HCT116 (cell line): ENCODE measurements at regions not wholly inside any gene's neighbourhood (a gene's known extent, or its start where the extent isn't known, plus 50 kb on each side); places are given as distances from the start of the nearest gene placed in this dataset.

ENCODE experiments used
- ATAC-seq: fragments of 200-7000 bp; cut with Tn5 transposase; 2 replicates; pipeline ENCODE4 v1.9.1; 2020; ENCODE audit warnings: mild to moderate bottlenecking, moderate library complexity
- BruUV-seq: library from RNA; stranded (reverse); fragments of 400-500 nt; replicated peaks from 2 replicates; lab custom pipeline; 2021; lab: Mats Ljungman, UMichigan
- CTCF ChIA-PET: fragments of 300-600 bp; sonication (Branson Sonifier 250); formaldehyde crosslinking; loops from one replicate; lab custom pipeline; 2021; ENCODE audit warnings: antibody characterized with exemption; lab: Charles Lee
- POLR2A ChIA-PET: fragments of 300-600, 350-600 bp; sonication (Branson Sonifier 250); formaldehyde crosslinking; loops from one replicate; lab custom pipeline; 2021; ENCODE audit warnings: antibody characterized with exemption; lab: Charles Lee
- RAD21 ChIA-PET, 2 experiments: fragments of 300-600 bp; sonication (Branson Sonifier 250); formaldehyde crosslinking; loops; one replicate each; lab custom pipeline; 2023; ENCODE audit warnings: low total read pairs in 2 of 2; ENCODE audit not compliant: uncharacterized antibody in 2 of 2, unreplicated experiment in 2 of 2, low non-redundant PET in 1 of 2; lab: Charles Lee
- DNase-seq: peaks from one replicate; pipeline ENCODE4 v3.0.0-alpha.2; 2010; ENCODE audit warnings: low read depth, low spot score
- H2AFZ ChIP-seq: fragments of 200-600 bp; shearing (Covaris generic), sonication (generic); 2 replicates; pipeline ENCODE4 v1.6.1; 2017; ENCODE audit warnings: low read depth, mixed run types, mixed read lengths, antibody characterized with exemption, low read length; ENCODE audit not compliant: poor library complexity, severe bottlenecking
- H3K27ac ChIP-seq: 2 replicates; pipeline ENCODE4 v1.5.1; 2012; ENCODE audit warnings: low read depth, low read length
- H3K27me3 ChIP-seq: fragments of 200-600 bp; sonication (generic); 2 replicates; pipeline ENCODE4 v1.6.1; 2016; ENCODE audit warnings: mixed run types, low read length, mixed read lengths; ENCODE audit not compliant: insufficient read depth
- H3K36me3 ChIP-seq, 2 experiments: fragments of 200-500 bp in 1 of 2; fragments of 200-600 bp in 1 of 2; sonication (Bioruptor generic) in 1 of 2; sonication (generic) in 1 of 2; 2 replicates each; pipeline versions ENCODE4 v1.5.1 to v1.6.1; 2014 to 2016; ENCODE audit warnings: low read length in 2 of 2, inconsistent platforms in 1 of 2, mixed read lengths in 1 of 2, mixed run types in 1 of 2; ENCODE audit not compliant: insufficient read depth in 2 of 2, control insufficient read depth in 1 of 2
- H3K4me1 ChIP-seq, 2 experiments: fragments of 200-600 bp in 1 of 2; sonication (generic) in 1 of 2; 2 replicates each; pipeline versions ENCODE4 v1.5.1 to v1.6.1; 2012 to 2017; ENCODE audit warnings: low read length in 2 of 2, inconsistent platforms in 1 of 2, mild to moderate bottlenecking in 1 of 2, mixed read lengths in 1 of 2, mixed run types in 1 of 2, moderate library complexity in 1 of 2; ENCODE audit not compliant: insufficient read depth in 2 of 2, control insufficient read depth in 1 of 2
- H3K4me2 ChIP-seq: fragments of 200-600 bp; sonication (generic); 2 replicates; pipeline ENCODE4 v1.6.1; 2017; ENCODE audit warnings: mixed run types, low read length, mixed read lengths
- H3K4me3 ChIP-seq, 2 experiments: fragments of 200-600 bp in 1 of 2; sonication (generic) in 1 of 2; replicated peaks in 1 of 2; 2 replicates each; pipeline ENCODE4 v1.5.1; 2011 to 2016; ENCODE audit warnings: low read length in 2 of 2, control low read depth in 1 of 2, low read depth in 1 of 2, mild to moderate bottlenecking in 1 of 2, mixed read lengths in 1 of 2, mixed run types in 1 of 2
- H3K79me2 ChIP-seq: fragments of 200-600 bp; sonication (generic); 2 replicates; pipeline ENCODE4 v1.6.1; 2017; ENCODE audit warnings: mild to moderate bottlenecking, mixed run types, low read length, moderate library complexity, mixed read lengths; ENCODE audit not compliant: insufficient read depth
- H3K9ac ChIP-seq: fragments of 200-600 bp; sonication (generic); 2 replicates; pipeline ENCODE4 v1.6.1; 2016; ENCODE audit warnings: low read length, mixed read lengths
- H3K9me2 ChIP-seq: fragments of 200-600 bp; sonication (generic), shearing (Covaris generic); 2 replicates; pipeline ENCODE4 v1.6.1; 2017; ENCODE audit warnings: mixed run types, mild to moderate bottlenecking, moderate library complexity; ENCODE audit not compliant: insufficient read depth
- H3K9me3 ChIP-seq, 2 experiments: fragments of 200-500 bp in 1 of 2; fragments of 200-600 bp in 1 of 2; sonication (Bioruptor generic) in 1 of 2; sonication (generic) in 1 of 2; 2 replicates each; pipeline ENCODE4 v1.6.1; 2014 to 2017; ENCODE audit warnings: low read length in 2 of 2, mixed read lengths in 2 of 2, inconsistent platforms in 1 of 2, low read depth in 1 of 2, mild to moderate bottlenecking in 1 of 2, mixed run types in 1 of 2, moderate library complexity in 1 of 2; ENCODE audit not compliant: control insufficient read depth in 1 of 2, insufficient read depth in 1 of 2
- H4K20me1 ChIP-seq: fragments of 200-600 bp; sonication (generic), shearing (Covaris generic); 2 replicates; pipeline ENCODE4 v1.6.1; 2017; ENCODE audit warnings: mixed run types, mild to moderate bottlenecking, moderate library complexity; ENCODE audit not compliant: insufficient read depth
- CEBPB ChIP-seq: IDR thresholded peaks from 2 replicates; pipeline ENCODE4 v1.6.1; 2012; ENCODE audit warnings: low read depth
- ELF1 ChIP-seq: IDR thresholded peaks from 2 replicates; pipeline ENCODE4 v1.6.1; 2012; ENCODE audit warnings: low read depth, borderline replicate concordance
- EZH2 ChIP-seq: fragments of 200-600 bp; sonication (generic); IDR thresholded peaks from 2 replicates; pipeline ENCODE4 v1.6.1; 2017; ENCODE audit warnings: antibody characterized with exemption, mixed run types
- JUND ChIP-seq: IDR thresholded peaks from 2 replicates; pipeline ENCODE4 v1.6.1; 2012
- RAD21 ChIP-seq: IDR thresholded peaks from 2 replicates; pipeline ENCODE4 v1.6.1; 2012; ENCODE audit warnings: low read depth, mild to moderate bottlenecking
- SIN3A ChIP-seq: IDR thresholded peaks from 2 replicates; pipeline ENCODE4 v1.6.1; 2012; ENCODE audit warnings: low read depth
- SP1 ChIP-seq: IDR thresholded peaks from 2 replicates; pipeline ENCODE4 v1.6.1; 2012; ENCODE audit warnings: low read depth
- SRF ChIP-seq: IDR thresholded peaks from 2 replicates; pipeline ENCODE4 v1.6.1; 2012; ENCODE audit warnings: low read depth
- TCF7L2 ChIP-seq: IDR thresholded peaks from 2 replicates; pipeline ENCODE4 v1.7.0; 2011; ENCODE audit warnings: borderline replicate concordance, inconsistent platforms; ENCODE audit not compliant: insufficient read depth, insufficient read length; ENCODE audit errors: extremely low read depth
- intact Hi-C: fragments of 100-400 bp; cut with micrococcal nuclease; formaldehyde crosslinking; loops from 2 replicates; pipeline ENCODE4 v1.10.0; 2022
- TF ChIP-seq, protein P1 (sequence below): IDR thresholded peaks from 2 replicates; pipeline ENCODE4 v1.6.1; 2012; ENCODE audit warnings: low read depth
- TF ChIP-seq, protein P2 (sequence below), 3 experiments: fragments of 200-600 bp in 1 of 3; sonication (generic) in 1 of 3; IDR thresholded peaks in 2 of 3; conservative IDR thresholded peaks in 1 of 3; 2 replicates each; pipeline ENCODE4 v1.5.1; 2012 to 2017; ENCODE audit warnings: low read depth in 2 of 3, low read length in 2 of 3, antibody characterized with exemption in 1 of 3, borderline replicate concordance in 1 of 3, control low read depth in 1 of 3, mild to moderate bottlenecking in 1 of 3, mixed read lengths in 1 of 3, mixed run types in 1 of 3, moderate library complexity in 1 of 3; ENCODE audit not compliant: insufficient read depth in 1 of 3
- TF ChIP-seq, protein P3 (sequence below): IDR thresholded peaks from 2 replicates; pipeline ENCODE4 v1.6.1; 2011; ENCODE audit warnings: mild to moderate bottlenecking, low read length, moderate library complexity; ENCODE audit not compliant: insufficient replicate concordance; ENCODE audit errors: extremely low read depth

DNA sequence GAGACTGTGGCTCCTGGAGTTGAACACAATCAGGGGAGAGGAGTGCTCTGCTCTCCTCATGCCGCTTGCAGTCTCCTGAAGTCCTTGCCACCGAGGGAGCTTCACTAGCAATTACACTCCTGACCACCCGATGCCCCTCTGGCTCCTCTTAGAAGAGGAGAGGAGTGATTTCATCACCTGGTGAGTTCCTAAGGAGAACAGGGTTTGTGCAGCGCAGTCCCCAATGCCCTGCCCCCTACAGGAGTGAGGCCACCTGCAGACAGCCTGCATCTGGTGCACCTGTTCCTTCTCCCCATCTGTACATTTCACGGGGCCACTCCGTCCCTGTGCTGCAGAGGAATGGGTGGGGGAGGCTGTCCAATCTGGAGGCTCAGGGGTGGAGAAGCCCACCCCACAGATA, 267.2 kb downstream of the HRH4 start:
- H3K4me1 ChIP-seq, result no peaks in the 10 kb centered on the region
- H4K20me1 ChIP-seq, result no peaks in the 10 kb centered on the region
- no TSS peak for BruUV-seq
- no peaks in the 10 kb centered on the region for H3K9me3 ChIP-seq
- no peaks in the 10 kb centered on the region for H3K36me3 ChIP-seq
- POLR2A ChIA-PET, result no interaction called here
- intact Hi-C loops, result loop anchor here (2.0 kb wide), 1 partner anchor 241 kb away; no protein-coding TSS in a partner anchor
- H3K9ac ChIP-seq, result no peak overlapping the region
- DNase-seq (no peak), ATAC-seq (no peak)
- H3K27me3 ChIP-seq, result peaks cover 29% of the 10 kb centered on the region
- H2AFZ ChIP-seq, result no peak overlapping the region
- no peak for TF ChIP-seq SRF
- no peak for TF ChIP-seq RAD21
- TF ChIP-seq SP1, result no peak
- no peak for TF ChIP-seq EZH2
- TF ChIP-seq, all 23 proteins: peak for 0
- RAD21 ChIA-PET, result no interaction called here
- no peak overlapping the region for H3K4me3 ChIP-seq
- CTCF ChIA-PET, result interaction anchor here (1.4 to 2.4 kb wide), 5 partner anchors 125 to 368 kb away, joined by 3 to 28 read pairs (median 7); no protein-coding TSS in a partner anchor
- H3K9me2 ChIP-seq, result no peaks in the 10 kb centered on the region
- no peak overlapping the region for H3K27ac ChIP-seq
- H3K79me2 ChIP-seq, result no peaks in the 10 kb centered on the region
- no peak overlapping the region for H3K4me2 ChIP-seq

DNA sequence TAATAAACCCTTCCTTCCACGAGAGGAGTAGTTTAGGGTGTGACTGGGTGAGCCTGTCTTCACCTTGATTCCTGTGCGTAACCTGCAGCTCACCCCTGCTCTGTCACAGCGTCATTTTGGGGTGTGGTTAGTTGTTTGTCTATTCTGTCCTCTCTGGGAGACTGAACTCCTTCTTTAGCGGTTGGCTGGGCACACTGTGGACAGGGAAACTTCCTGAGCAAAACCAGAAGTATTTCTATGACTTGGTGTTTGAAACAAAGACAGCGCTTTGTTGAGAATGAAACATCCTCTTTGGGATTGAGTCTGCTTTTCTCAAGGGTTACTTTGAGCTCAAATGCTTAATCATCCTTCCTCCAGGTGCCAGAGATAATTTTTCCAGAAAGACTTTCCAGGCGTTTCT, 270.7 kb downstream of the HRH4 start:
- DNase-seq, result no peak
- Histone ChIP-seq H3K27me3 (peaks cover 25% of the 10 kb centered on the region; the same call in 1 of the 2 replicates), H3K9me2 (no peaks in the 10 kb centered on the region), H2AFZ (no peak overlapping the region), H3K4me1 (no peaks in the 10 kb centered on the region), H3K79me2 (no peaks in the 10 kb centered on the region), H3K4me3 (no peak overlapping the region), H3K27ac (no peak overlapping the region), H4K20me1 (no peaks in the 10 kb centered on the region), H3K9ac (no peak overlapping the region), H3K36me3 (no peaks in the 10 kb centered on the region), H3K9me3 (no peaks in the 10 kb centered on the region), H3K4me2 (no peak overlapping the region)
- ChIA-PET RAD21 (no interaction called here), POLR2A (no interaction called here), CTCF (no interaction called here)
- no peak for ATAC-seq
- intact Hi-C loops, result no loop called here
- no TSS peak for BruUV-seq
- TF ChIP-seq JUND (no peak), CEBPB (no peak), ELF1 (no peak), SRF (no peak), TCF7L2 (no peak), SP1 (no peak), RAD21 (no peak), EZH2 (no peak), SIN3A (no peak)
- TF ChIP-seq, protein P1, sequence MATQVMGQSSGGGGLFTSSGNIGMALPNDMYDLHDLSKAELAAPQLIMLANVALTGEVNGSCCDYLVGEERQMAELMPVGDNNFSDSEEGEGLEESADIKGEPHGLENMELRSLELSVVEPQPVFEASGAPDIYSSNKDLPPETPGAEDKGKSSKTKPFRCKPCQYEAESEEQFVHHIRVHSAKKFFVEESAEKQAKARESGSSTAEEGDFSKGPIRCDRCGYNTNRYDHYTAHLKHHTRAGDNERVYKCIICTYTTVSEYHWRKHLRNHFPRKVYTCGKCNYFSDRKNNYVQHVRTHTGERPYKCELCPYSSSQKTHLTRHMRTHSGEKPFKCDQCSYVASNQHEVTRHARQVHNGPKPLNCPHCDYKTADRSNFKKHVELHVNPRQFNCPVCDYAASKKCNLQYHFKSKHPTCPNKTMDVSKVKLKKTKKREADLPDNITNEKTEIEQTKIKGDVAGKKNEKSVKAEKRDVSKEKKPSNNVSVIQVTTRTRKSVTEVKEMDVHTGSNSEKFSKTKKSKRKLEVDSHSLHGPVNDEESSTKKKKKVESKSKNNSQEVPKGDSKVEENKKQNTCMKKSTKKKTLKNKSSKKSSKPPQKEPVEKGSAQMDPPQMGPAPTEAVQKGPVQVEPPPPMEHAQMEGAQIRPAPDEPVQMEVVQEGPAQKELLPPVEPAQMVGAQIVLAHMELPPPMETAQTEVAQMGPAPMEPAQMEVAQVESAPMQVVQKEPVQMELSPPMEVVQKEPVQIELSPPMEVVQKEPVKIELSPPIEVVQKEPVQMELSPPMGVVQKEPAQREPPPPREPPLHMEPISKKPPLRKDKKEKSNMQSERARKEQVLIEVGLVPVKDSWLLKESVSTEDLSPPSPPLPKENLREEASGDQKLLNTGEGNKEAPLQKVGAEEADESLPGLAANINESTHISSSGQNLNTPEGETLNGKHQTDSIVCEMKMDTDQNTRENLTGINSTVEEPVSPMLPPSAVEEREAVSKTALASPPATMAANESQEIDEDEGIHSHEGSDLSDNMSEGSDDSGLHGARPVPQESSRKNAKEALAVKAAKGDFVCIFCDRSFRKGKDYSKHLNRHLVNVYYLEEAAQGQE, result no peak
- TF ChIP-seq, protein P2, sequence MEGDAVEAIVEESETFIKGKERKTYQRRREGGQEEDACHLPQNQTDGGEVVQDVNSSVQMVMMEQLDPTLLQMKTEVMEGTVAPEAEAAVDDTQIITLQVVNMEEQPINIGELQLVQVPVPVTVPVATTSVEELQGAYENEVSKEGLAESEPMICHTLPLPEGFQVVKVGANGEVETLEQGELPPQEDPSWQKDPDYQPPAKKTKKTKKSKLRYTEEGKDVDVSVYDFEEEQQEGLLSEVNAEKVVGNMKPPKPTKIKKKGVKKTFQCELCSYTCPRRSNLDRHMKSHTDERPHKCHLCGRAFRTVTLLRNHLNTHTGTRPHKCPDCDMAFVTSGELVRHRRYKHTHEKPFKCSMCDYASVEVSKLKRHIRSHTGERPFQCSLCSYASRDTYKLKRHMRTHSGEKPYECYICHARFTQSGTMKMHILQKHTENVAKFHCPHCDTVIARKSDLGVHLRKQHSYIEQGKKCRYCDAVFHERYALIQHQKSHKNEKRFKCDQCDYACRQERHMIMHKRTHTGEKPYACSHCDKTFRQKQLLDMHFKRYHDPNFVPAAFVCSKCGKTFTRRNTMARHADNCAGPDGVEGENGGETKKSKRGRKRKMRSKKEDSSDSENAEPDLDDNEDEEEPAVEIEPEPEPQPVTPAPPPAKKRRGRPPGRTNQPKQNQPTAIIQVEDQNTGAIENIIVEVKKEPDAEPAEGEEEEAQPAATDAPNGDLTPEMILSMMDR (IDR thresholded peaks at IDR 0.05 in 2 of 3, conservative IDR thresholded peaks at IDR 0.05 in 1 of 3; ENCODE audit: borderline replicate concordance in 1 of 3, insufficient read depth in 1 of 3, low read depth in 2 of 3, low read length in 2 of 3), result no peak
- TF ChIP-seq, protein P3, sequence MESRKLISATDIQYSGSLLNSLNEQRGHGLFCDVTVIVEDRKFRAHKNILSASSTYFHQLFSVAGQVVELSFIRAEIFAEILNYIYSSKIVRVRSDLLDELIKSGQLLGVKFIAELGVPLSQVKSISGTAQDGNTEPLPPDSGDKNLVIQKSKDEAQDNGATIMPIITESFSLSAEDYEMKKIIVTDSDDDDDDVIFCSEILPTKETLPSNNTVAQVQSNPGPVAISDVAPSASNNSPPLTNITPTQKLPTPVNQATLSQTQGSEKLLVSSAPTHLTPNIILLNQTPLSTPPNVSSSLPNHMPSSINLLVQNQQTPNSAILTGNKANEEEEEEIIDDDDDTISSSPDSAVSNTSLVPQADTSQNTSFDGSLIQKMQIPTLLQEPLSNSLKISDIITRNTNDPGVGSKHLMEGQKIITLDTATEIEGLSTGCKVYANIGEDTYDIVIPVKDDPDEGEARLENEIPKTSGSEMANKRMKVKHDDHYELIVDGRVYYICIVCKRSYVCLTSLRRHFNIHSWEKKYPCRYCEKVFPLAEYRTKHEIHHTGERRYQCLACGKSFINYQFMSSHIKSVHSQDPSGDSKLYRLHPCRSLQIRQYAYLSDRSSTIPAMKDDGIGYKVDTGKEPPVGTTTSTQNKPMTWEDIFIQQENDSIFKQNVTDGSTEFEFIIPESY, result no peak
